ENCODE measurements at regions not wholly inside any gene's neighbourhood (a gene's known extent, or its start where the extent isn't known, plus 50 kb on each side); places are given as distances from the start of the nearest gene placed in this dataset.

DNA sequence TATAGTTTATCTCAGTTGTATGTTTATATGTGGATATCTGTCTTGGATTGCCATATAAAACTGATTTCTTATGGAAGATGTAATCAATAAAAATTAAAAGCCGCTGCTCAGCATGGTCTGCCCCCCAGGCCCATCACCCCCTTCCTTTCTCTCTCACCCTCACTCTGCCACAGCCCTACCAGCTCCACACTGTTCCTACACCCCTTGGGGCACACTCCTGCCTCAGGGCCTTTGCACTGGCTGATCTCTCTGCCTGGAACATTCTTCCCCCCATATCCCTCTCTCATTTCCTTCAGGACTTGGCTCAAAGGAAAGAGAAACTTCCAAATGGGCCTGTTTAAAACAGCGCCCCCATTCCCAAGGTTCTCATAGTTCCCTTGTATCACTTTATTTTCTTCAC lies 63.1 kb downstream of the LRRC32 start:
- no peak for DNase-seq

DNA sequence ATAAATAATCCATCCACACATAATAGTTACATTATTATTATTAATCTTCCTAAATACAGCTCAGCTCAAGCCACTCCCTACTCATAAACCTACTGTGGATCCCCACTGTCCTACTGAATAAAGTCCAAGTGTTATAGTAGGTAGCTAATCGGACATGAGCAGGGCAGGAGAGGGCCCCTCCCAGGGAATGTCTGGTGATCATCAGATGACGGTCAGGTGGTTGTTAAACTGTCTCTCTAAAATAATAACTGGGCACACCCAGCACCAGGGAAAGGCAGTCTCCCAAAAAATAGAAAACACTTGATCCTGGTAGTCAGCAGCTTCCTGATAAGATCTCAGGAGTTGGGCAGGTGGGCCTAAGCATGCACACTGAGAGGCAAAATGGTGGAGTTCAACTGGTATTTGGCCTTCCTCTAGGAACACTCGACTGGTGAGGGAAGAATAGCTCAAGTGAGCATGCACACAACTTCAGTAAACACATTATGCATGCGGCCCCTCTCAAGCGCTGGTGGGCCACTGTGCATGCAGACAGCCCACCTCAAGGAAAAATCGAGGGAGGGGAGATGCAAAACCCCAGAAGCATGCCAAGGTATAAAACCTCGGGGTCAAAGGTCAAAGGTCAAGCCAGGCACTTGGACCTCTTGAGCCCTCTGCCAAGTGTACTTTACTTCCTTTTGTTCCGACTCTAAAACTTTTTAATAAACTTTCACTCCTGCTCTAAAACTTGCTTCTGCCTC lies 65.0 kb downstream of the LRRC32 start:
- DNase-seq = no peak

DNA sequence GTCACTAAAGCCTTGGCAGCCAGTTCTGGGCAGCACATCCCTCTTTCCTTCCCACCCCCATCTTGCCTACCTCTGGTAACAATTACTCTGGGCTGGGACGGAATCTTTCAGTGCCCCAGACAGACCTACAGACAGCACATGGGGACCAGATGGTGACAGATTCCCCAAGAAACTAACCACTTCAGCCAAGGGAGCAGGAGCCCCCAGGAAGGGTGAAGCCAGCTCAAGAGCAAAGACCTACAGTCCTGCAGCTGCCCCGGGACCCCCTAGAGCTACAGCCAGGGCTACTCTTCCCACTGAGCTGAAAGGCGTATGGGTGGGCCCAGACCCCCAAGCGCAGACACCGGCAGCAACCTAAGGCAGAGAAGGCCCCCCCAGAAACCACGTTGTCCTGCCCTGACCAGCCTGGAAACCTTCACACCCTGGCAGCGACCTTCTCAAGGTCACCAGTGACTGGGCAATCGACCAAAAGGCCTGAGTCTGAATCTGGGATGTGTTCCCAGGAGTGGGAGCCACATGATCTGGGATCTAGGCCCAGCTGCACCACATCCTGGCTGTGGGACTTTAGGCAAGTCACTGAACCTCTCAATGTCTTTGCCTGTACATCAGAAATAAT lies 65.8 kb downstream of the LRRC32 start:
- DNase-seq = no peak

DNA sequence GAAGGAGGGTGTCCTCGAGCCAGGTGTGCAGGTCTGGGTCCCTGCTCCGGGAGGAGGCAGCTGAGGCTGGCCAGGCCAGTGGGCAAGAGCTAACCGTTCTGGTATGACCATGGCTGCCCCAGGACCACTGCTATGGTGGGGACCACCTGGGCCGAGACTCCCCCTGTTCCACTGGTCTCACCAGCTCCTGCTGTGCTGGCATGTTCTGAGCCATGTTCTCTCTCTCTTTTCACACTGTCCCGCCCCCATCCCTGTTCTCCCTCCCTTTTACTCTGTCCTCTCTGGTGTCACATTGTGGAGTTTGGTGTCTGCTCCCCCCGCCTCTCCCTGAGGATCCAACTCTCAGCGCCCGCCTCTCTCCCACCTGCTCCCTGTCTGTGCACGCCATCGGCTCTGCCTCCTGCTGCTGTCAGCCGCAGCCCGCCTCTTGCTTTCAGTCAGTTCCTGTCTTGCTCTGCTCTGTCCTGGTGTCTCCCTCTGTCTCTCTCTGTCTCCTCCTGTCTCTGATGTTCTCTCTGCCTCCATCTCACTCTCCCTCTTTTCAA lies 66.4 kb downstream of the LRRC32 start:
- DNase-seq = peak; percentile 50

DNA sequence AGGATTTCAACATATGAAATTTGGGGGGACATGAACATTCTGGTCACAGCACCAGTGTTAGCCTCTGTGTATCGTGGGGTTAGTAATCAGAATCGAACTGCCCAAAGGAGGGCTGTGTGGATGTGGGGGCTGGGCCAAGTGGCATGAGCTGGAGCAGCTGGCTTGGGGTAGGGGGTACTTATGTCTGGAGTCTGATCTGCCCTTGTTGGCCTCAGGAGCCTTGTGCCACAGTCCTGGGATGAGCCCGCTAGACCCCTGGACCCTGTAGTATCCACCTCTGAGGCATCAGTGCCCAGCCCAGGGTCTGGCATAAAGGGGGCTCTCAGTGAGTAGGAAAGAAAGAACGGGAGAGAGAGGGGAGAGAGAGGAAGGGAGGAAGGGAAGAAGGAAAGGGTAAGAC lies 67.3 kb downstream of the LRRC32 start:
- no peak for DNase-seq

Measured in eye (tissue), 1 donor.